Activated naive CD4-positive, alpha-beta T cell treated with anti-CD3 and anti-CD28 coated beads, Interleukin-2, amount 10 ng/mL, durations not matched to agents 7 days and 5 days (primary cell): ENCODE measurements at regions not wholly inside any gene's neighbourhood (a gene's known extent, or its start where the extent isn't known, plus 50 kb on each side); places are given as distances from the start of the nearest gene placed in this dataset.

Source experiments
- CTCF ChIA-PET: fragments of 350-600 bp; sonication (Branson Sonifier 250); formaldehyde crosslinking; loops from one replicate; lab custom pipeline; 2021; ENCODE audit warnings: antibody characterized with exemption; lab: Charles Lee
- DNase-seq: peaks from one replicate; pipeline ENCODE4 v3.0.0-alpha.2; 2020
- H3K27ac Mint-ChIP-seq: one replicate; pipeline ENCODE4 v1.8.0; 2021; ENCODE audit warnings: mild to moderate bottlenecking, moderate library complexity, mixed read lengths
- H3K27me3 Mint-ChIP-seq: one replicate; pipeline ENCODE4 v1.8.0; 2021; ENCODE audit warnings: mild to moderate bottlenecking, mixed read lengths
- H3K36me3 Mint-ChIP-seq: one replicate; pipeline ENCODE4 v1.8.0; 2021; ENCODE audit warnings: mixed read lengths
- H3K4me1 Mint-ChIP-seq: one replicate; pipeline ENCODE4 v1.8.0; 2021; ENCODE audit warnings: mixed read lengths
- H3K4me3 Mint-ChIP-seq: one replicate; pipeline ENCODE4 v1.8.0; 2021; ENCODE audit warnings: mild to moderate bottlenecking, moderate library complexity, mixed read lengths
- H3K9me3 Mint-ChIP-seq: one replicate; pipeline ENCODE4 v1.8.0; 2021; ENCODE audit warnings: mixed read lengths

DNA sequence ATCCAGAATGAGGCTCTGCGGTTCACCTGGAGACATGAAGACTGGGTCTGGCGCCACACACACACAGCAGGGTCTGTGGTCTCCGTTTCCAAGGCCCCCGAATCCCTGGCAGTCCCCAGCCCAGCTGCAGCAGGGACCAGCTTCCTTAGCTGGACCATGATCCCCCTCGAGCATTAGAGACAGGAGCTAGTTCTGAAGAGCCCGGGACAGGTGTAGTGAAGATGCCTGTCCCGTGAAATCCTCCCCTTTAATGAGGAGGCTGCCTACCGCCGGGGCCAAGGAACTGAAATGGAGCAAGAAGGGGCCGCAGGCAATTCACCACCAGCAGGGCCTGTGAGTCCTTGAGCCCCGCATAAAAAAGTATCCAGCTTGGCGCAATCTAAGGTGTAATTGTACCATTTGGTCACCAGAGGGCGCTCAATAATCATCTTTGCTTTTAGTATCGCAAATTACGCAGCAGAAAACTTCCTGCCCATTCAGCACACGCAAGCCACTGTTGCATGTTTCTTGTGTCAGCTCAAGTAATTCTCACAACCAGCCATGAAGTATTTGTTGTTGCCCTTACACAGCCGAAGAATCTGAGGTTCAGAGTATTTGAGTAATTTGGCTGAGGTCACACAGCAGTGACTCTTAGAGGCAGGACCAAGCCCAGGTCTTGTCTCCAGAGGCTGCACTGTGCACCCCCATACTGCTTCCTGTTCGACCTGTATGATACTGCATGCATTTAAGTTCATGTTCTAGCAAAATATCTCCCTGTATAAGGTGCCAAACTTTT is 54.3 kb upstream of the PPP2R5C start:
- no peak overlapping the region for H3K4me3 Mint-ChIP-seq
- H3K9me3 Mint-ChIP-seq = no peaks in the 10 kb centered on the region
- H3K36me3 Mint-ChIP-seq = peaks cover 2% of the 10 kb centered on the region
- peaks cover 27% of the 10 kb centered on the region for H3K27me3 Mint-ChIP-seq
- peak overlapping the region; percentile 84 for H3K27ac Mint-ChIP-seq
- peak; percentile 67 for DNase-seq
- H3K4me1 Mint-ChIP-seq = peaks cover 40% of the 10 kb centered on the region
- CTCF ChIA-PET = interaction anchor here (0.7 to 5.1 kb wide), 31 partner anchors 9 to 650 kb away, joined by 3 to 70 read pairs (median 5); partner anchors contain the start of gene DYNC1H1

- CTCF ChIA-PET = interaction anchor here (0.6 to 5.1 kb wide), 24 partner anchors 8 to 1137 kb away, joined by 3 to 70 read pairs (median 6); partner anchors contain the start of gene DYNC1H1
- peak overlapping the region; percentile 84 for H3K27ac Mint-ChIP-seq
- DNase-seq = no peak
- H3K4me3 Mint-ChIP-seq = no peak overlapping the region
- peaks cover 19% of the 10 kb centered on the region for H3K27me3 Mint-ChIP-seq
- peaks cover 40% of the 10 kb centered on the region for H3K4me1 Mint-ChIP-seq
- peaks cover 2% of the 10 kb centered on the region for H3K36me3 Mint-ChIP-seq
- no peaks in the 10 kb centered on the region for H3K9me3 Mint-ChIP-seq
Observed at GRCh38 chr14:101707863-101708620, 53.5 kb upstream of the PPP2R5C start.

- H3K27ac Mint-ChIP-seq = no peak overlapping the region
- H3K9me3 Mint-ChIP-seq = peaks cover 3% of the 10 kb centered on the region
- no peak for DNase-seq
- peaks cover 2% of the 10 kb centered on the region for H3K36me3 Mint-ChIP-seq
- peaks cover 43% of the 10 kb centered on the region for H3K4me1 Mint-ChIP-seq
- H3K4me3 Mint-ChIP-seq = no peak overlapping the region
- peaks cover 14% of the 10 kb centered on the region for H3K27me3 Mint-ChIP-seq
- CTCF ChIA-PET = interaction anchor here (0.5 to 5.1 kb wide), 4 partner anchors 13 to 388 kb away, joined by 3 to 70 read pairs (median 10); no protein-coding TSS in a partner anchor
Observed at GRCh38 chr14:101708853-101709532, 52.5 kb upstream of the PPP2R5C start.

DNA sequence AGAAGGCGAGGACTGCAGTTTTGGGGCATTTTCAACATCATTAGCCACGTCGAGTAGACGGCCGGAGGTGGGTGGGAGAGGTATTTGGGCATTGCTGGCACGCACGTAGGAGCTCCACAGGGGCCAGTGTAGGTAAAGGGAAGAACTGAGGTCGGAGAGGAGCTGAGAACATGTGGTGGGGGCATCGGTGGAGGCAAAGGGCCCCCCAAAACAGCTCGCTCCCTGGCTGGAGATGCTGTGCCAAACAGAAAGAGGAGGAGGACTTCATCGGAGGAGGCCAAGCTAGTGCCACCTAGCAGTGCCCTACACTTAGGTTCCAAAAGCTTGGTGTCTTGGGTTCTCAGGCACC is 52.0 kb upstream of the PPP2R5C start:
- CTCF ChIA-PET = interaction anchor here (0.5 to 5.1 kb wide), 4 partner anchors 12 to 387 kb away, joined by 3 to 70 read pairs (median 10); no protein-coding TSS in a partner anchor
- H3K27me3 Mint-ChIP-seq = peaks cover 9% of the 10 kb centered on the region
- no peak overlapping the region for H3K4me3 Mint-ChIP-seq
- no peak overlapping the region for H3K27ac Mint-ChIP-seq
- DNase-seq = no peak
- peaks cover 3% of the 10 kb centered on the region for H3K9me3 Mint-ChIP-seq
- peaks cover 43% of the 10 kb centered on the region for H3K4me1 Mint-ChIP-seq
- peaks cover 2% of the 10 kb centered on the region for H3K36me3 Mint-ChIP-seq

- no peak for DNase-seq
- CTCF ChIA-PET = interaction anchor here (0.8 to 5.1 kb wide), 3 partner anchors 59 to 387 kb away, joined by 3 to 70 read pairs (median 3); no protein-coding TSS in a partner anchor
- peaks cover 3% of the 10 kb centered on the region for H3K9me3 Mint-ChIP-seq
- peak overlapping the region; percentile 67 for H3K27ac Mint-ChIP-seq
- no peak overlapping the region for H3K4me3 Mint-ChIP-seq
- H3K36me3 Mint-ChIP-seq = peaks cover under 1% of the 10 kb centered on the region
- peaks cover 3% of the 10 kb centered on the region for H3K27me3 Mint-ChIP-seq
- peaks cover 39% of the 10 kb centered on the region for H3K4me1 Mint-ChIP-seq
Observed at GRCh38 chr14:101709962-101710931, 51.3 kb upstream of the PPP2R5C start.

GRCh38 chr14:101711041-101711856 is 50.3 kb upstream of the PPP2R5C start:
- Mint-ChIP-seq H3K36me3 (no peaks in the 10 kb centered on the region), H3K4me3 (no peak overlapping the region), H3K27me3 (no peaks in the 10 kb centered on the region), H3K4me1 (peaks cover 39% of the 10 kb centered on the region), H3K9me3 (peaks cover 3% of the 10 kb centered on the region), H3K27ac (no peak overlapping the region)
- CTCF ChIA-PET = interaction anchor here (0.8 kb wide), 1 partner anchor 386 kb away, joined by 3 read pairs; no protein-coding TSS in a partner anchor
- no peak for DNase-seq
